GM12878 (cell line): ENCODE measurements at regions not wholly inside any gene's neighbourhood (a gene's known extent, or its start where the extent isn't known, plus 50 kb on each side); places are given as distances from the start of the nearest gene placed in this dataset.

Source experiments
- CEBPZ ChIP-seq: fragments of 150-350 bp; IDR thresholded peaks from 2 replicates; pipeline ENCODE4 v1.6.1; 2016; ENCODE audit warnings: low read depth, low read length
- ELK1 ChIP-seq: IDR thresholded peaks from 2 replicates; pipeline ENCODE4 v1.6.1; 2012; ENCODE audit warnings: low read depth, low read length, improper control_type of control experiment
- FOS ChIP-seq: IDR thresholded peaks from 3 replicates; pipeline ENCODE4 v1.6.1; 2011; ENCODE audit warnings: borderline replicate concordance; ENCODE audit not compliant: insufficient read length; ENCODE audit errors: extremely low read depth
- HDGF ChIP-seq: fragments of 450-650 bp; IDR thresholded peaks from 2 replicates; pipeline ENCODE4 v1.6.1; 2016; ENCODE audit warnings: antibody characterized with exemption
- IKZF1 ChIP-seq: fragments of 450-650 bp; conservative IDR thresholded peaks from 2 replicates; pipeline ENCODE4 v1.6.1; 2017; ENCODE audit warnings: antibody characterized with exemption, mild to moderate bottlenecking
- KAT2A ChIP-seq: conservative IDR thresholded peaks from 2 replicates; pipeline ENCODE4 v1.6.1; 2011; ENCODE audit warnings: low read depth, low read length; ENCODE audit not compliant: control insufficient read depth
- KDM1A ChIP-seq: fragments of 200-600 bp; sonication (generic); IDR thresholded peaks from 2 replicates; pipeline ENCODE4 v1.6.1; 2016; ENCODE audit warnings: borderline replicate concordance
- MEF2B ChIP-seq: fragments of 450-650 bp; IDR thresholded peaks from 2 replicates; pipeline ENCODE4 v1.6.1; 2018; ENCODE audit warnings: mild to moderate bottlenecking, moderate library complexity; ENCODE audit not compliant: partially characterized antibody, poor library complexity, severe bottlenecking
- POLR2AphosphoS5 ChIP-seq: IDR thresholded peaks from 2 replicates; pipeline ENCODE4 v1.6.1; 2011; ENCODE audit warnings: mild to moderate bottlenecking, low read length, inconsistent platforms
- PRDM15 ChIP-seq: fragments of 450-650 bp; formaldehyde crosslinking; IDR thresholded peaks from 2 replicates; pipeline ENCODE4 v1.4.0; 2020; ENCODE audit warnings: mild to moderate bottlenecking, moderate library complexity
- SMC3 ChIP-seq: IDR thresholded peaks from 2 replicates; pipeline ENCODE4 v1.6.1; 2011; ENCODE audit warnings: low read length, improper control_type of control experiment, borderline replicate concordance
- SPI1 ChIP-seq: IDR thresholded peaks from 2 replicates; pipeline ENCODE4 v1.6.1; 2011; ENCODE audit warnings: low read depth, mild to moderate bottlenecking, low read length, moderate library complexity, borderline replicate concordance; ENCODE audit not compliant: insufficient read depth
- STAT3 ChIP-seq: IDR thresholded peaks from 2 replicates; pipeline ENCODE4 v1.6.1; 2011; ENCODE audit warnings: low read depth, low read length, improper control_type of control experiment
- WRNIP1 ChIP-seq: IDR thresholded peaks from 2 replicates; pipeline ENCODE4 v1.6.1; 2011; ENCODE audit warnings: low read depth, low read length, improper control_type of control experiment, borderline replicate concordance
- ZBTB33 ChIP-seq: fragments of 450-650 bp; IDR thresholded peaks from 2 replicates; pipeline ENCODE4 v1.6.1; 2017; ENCODE audit warnings: mild to moderate bottlenecking

GRCh38 chr9:99660191-99660636 is 161.5 kb upstream of the NR4A3 start (continued):
- TF ChIP-seq PRDM15 (no peak), STAT3 (peak; percentile 50; the same call in 1 of the 2 replicates), HDGF (no peak; the same call in 1 of the 2 replicates), SPI1 (peak; percentile 85), ZBTB33 (no peak), KDM1A (no peak), FOS (no peak), WRNIP1 (0 out of 2 replicates have a peak, but pooled peaks have one; percentile 90), KAT2A (no peak), POLR2AphosphoS5 (no peak), SMC3 (peak; percentile 33; the same call in 1 of the 2 replicates), MEF2B (peak; percentile 76), IKZF1 (peak; percentile 95), ELK1 (no peak), CEBPZ (no peak)
- TF ChIP-seq, all 136 proteins: peak for 71
